ENCODE measurements at regions not wholly inside any gene's neighbourhood (a gene's known extent, or its start where the extent isn't known, plus 50 kb on each side); places are given as distances from the start of the nearest gene placed in this dataset.

GRCh38 chr3:19022546-19022945, 125.8 kb upstream of the KCNH8 start:
- no peak for DNase-seq (ENCODE audit: low spot score)
- no peak for TF ChIP-seq CTCF (IDR thresholded peaks at IDR 0.05; ENCODE audit: extremely low read depth, missing control alignments)

GRCh38 chr3:19016851-19017250, 131.5 kb upstream of the KCNH8 start:
- DNase-seq (ENCODE audit: low spot score): no peak
- no peak for TF ChIP-seq CTCF (IDR thresholded peaks at IDR 0.05; ENCODE audit: extremely low read depth, missing control alignments)

GRCh38 chr3:19013879-19014278, 134.4 kb upstream of the KCNH8 start:
- DNase-seq (ENCODE audit: low spot score): no peak
- no peak for TF ChIP-seq CTCF (IDR thresholded peaks at IDR 0.05; ENCODE audit: extremely low read depth, missing control alignments)

GRCh38 chr3:19012846-19013245, 135.5 kb upstream of the KCNH8 start:
- no peak for DNase-seq (ENCODE audit: low spot score)
- no peak for TF ChIP-seq CTCF (IDR thresholded peaks at IDR 0.05; ENCODE audit: extremely low read depth, missing control alignments)

GRCh38 chr3:19002606-19003005, 145.7 kb upstream of the KCNH8 start:
- TF ChIP-seq CTCF (IDR thresholded peaks at IDR 0.05; ENCODE audit: extremely low read depth, missing control alignments): no peak
- no peak for DNase-seq (ENCODE audit: low spot score)

GRCh38 chr3:18998069-18998468, 150.2 kb upstream of the KCNH8 start:
- no peak for DNase-seq (ENCODE audit: low spot score)
- no peak for TF ChIP-seq CTCF (IDR thresholded peaks at IDR 0.05; ENCODE audit: extremely low read depth, missing control alignments)

GRCh38 chr3:18992709-18993108, 155.6 kb upstream of the KCNH8 start:
- no peak for TF ChIP-seq CTCF (IDR thresholded peaks at IDR 0.05; ENCODE audit: extremely low read depth, missing control alignments)
- DNase-seq (ENCODE audit: low spot score): no peak
